NT2/D1 (cell line): ENCODE measurements at regions not wholly inside any gene's neighbourhood (a gene's known extent, or its start where the extent isn't known, plus 50 kb on each side); places are given as distances from the start of the nearest gene placed in this dataset.
"Not testable (repeated sequence)": the region's sequence is repeated elsewhere in the genome, so short reads cannot be mapped to it uniquely, and the experiment has no call there.

Experiments used
- DNase-seq: peaks from one replicate; pipeline ENCODE4 v3.0.0-alpha.2; 2011; ENCODE audit warnings: low read depth, low spot score
- H3K27me3 ChIP-seq: 2 replicates; pipeline ENCODE4 v1.6.0; 2011; ENCODE audit warnings: mild to moderate bottlenecking; ENCODE audit not compliant: insufficient read length, insufficient read depth
- H3K36me3 ChIP-seq: 2 replicates; pipeline ENCODE4 v1.6.1; 2011; ENCODE audit warnings: mild to moderate bottlenecking, low read length, mixed read lengths; ENCODE audit not compliant: insufficient read depth, insufficient read length
- H3K4me1 ChIP-seq: 2 replicates; pipeline ENCODE4 v1.5.1; 2011; ENCODE audit not compliant: insufficient read depth, insufficient read length
- H3K4me3 ChIP-seq: 2 replicates; pipeline ENCODE4 v1.5.1; 2011; ENCODE audit warnings: low read depth; ENCODE audit not compliant: insufficient read length
- H3K9ac ChIP-seq: 2 replicates; pipeline ENCODE4 v1.6.0; 2011; ENCODE audit warnings: low read depth; ENCODE audit not compliant: insufficient read length
- H3K9me3 ChIP-seq: 2 replicates; pipeline ENCODE4 v1.5.1; 2011; ENCODE audit warnings: mild to moderate bottlenecking, low read length; ENCODE audit not compliant: insufficient read depth
- SUZ12 ChIP-seq: IDR thresholded peaks from 2 replicates; pipeline ENCODE4 v1.6.1; 2011; ENCODE audit not compliant: insufficient read length, insufficient read depth; ENCODE audit errors: extremely low read depth
- YY1 ChIP-seq: IDR thresholded peaks from 2 replicates; pipeline ENCODE4 v1.6.1; 2011; ENCODE audit not compliant: insufficient read length, insufficient read depth
- ZNF274 ChIP-seq: IDR thresholded peaks from 2 replicates; pipeline ENCODE4 v1.6.1; 2011; ENCODE audit warnings: mild to moderate bottlenecking, low read depth, low read length

DNA sequence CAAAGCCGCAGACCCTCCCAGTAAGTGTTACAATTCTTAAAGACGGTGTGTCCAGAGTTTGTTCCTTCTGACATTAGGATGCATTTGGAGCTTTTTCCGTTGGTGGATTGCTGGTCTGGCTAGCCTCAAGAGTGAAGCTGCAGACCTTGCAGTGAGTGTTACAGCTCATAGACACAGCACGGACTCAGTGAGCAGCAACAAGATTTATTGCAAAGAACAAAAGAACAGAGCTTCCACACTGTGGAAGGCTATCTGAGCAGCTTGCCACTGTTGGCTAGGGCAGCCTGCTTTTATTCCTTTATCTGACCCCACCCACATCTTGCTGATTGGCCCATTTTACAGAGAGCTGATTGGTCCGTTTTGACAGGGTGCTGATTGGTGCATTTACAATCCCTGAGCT, 242.8 kb upstream of the SGCG start:
- Histone ChIP-seq H3K9ac (no peak overlapping the region), H3K36me3 (no peaks in the 10 kb centered on the region), H3K4me1 (no peaks in the 10 kb centered on the region), H3K4me3 (no peak overlapping the region), H3K9me3 (peaks cover 17% of the 10 kb centered on the region; the same call in 1 of the 2 replicates), H3K27me3 (no peaks in the 10 kb centered on the region)
- no peak for DNase-seq
- TF ChIP-seq SUZ12 (no peak), ZNF274 (no peak), YY1 (no peak)

DNA sequence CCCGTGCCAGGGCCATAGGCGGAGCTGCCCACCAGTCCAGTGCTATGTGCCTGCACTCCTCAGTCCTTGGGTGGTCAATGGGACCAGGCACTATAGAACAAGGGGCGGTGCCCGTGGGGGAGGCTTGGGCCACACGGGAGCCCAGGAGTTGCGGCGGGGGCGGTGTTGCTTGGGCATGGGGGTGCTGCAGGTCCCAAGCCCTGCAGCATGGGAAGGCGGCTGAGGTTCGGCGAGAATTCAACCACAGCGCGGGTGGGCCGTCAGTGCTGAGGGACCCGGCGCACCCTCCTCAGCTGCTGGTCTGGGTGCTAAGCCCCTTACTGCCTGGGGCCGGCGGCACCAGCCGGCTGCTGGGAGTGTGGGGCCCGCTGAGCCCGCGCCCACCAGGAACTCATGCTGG, 242.2 kb upstream of the SGCG start:
- DNase-seq = no peak
- no peaks in the 10 kb centered on the region for H3K27me3 ChIP-seq
- no peak for TF ChIP-seq YY1
- no peak for TF ChIP-seq SUZ12
- TF ChIP-seq ZNF274 = no peak
- no peaks in the 10 kb centered on the region for H3K4me1 ChIP-seq
- H3K9me3 ChIP-seq = peaks cover 17% of the 10 kb centered on the region; the same call in 1 of the 2 replicates
- H3K9ac ChIP-seq = no peak overlapping the region
- H3K4me3 ChIP-seq = no peak overlapping the region
- H3K36me3 ChIP-seq = no peaks in the 10 kb centered on the region

DNA sequence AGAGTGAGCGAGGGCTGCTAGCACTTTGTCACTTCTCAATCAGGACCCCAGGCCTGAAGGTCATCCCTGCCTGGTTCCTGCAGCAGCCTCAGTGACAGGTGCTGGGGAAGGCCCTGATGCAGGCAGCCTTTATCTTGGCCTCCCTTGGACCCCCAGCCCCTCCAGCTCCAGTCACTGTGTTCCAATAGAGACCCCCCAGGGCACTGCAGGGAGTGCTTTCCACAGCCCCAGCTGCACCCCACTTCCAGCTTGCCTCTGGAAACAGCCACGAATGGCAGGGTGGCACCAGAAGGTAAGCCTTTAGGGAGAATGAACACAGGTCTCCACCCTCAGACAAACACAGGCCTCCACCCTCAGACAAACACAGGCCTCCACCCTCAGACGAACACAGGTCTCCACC, 241.6 kb upstream of the SGCG start:
- no peaks in the 10 kb centered on the region for H3K27me3 ChIP-seq
- TF ChIP-seq SUZ12 (no peak), ZNF274 (no peak), YY1 (no peak)
- no peaks in the 10 kb centered on the region for H3K36me3 ChIP-seq
- H3K9me3 ChIP-seq = peaks cover 17% of the 10 kb centered on the region; the same call in 1 of the 2 replicates
- no peaks in the 10 kb centered on the region for H3K4me1 ChIP-seq
- no peak overlapping the region for H3K4me3 ChIP-seq
- DNase-seq = no peak
- H3K9ac ChIP-seq = no peak overlapping the region

DNA sequence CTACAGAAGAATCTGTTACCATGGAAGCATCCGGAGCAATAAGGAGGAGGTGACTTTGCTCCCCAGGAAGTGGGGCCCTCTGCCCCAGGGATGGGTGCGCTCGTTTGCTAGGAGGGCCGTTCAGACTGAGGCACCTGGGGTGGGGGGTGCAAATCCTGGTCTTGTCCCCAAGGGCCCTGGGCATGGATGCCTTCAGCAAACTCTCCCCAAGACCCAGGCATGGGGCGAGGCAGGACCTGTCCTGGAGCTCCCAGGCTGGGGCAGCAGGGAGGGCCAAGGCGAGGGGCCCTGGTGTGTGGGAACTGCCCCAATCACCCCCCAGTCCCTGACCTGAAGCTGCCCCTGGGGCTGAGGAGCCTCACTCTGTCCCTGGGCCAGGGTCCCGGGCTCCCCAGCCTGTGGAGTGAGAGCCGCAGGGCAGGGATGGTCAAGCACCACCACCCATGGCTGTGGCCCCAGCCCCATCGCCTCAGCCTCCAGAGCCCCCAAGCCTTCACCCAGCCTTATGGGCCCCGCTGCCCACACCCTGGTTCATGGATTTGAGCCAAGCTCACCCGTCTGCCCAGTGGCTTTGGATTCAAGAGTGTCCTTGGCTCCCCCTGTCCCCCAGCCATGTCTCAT, 240.6 kb upstream of the SGCG start:
- H3K27me3 ChIP-seq = no peaks in the 10 kb centered on the region
- no peaks in the 10 kb centered on the region for H3K4me1 ChIP-seq
- TF ChIP-seq YY1 (no peak), SUZ12 (no peak), ZNF274 (no peak)
- H3K9me3 ChIP-seq = peaks cover 17% of the 10 kb centered on the region; the same call in 1 of the 2 replicates
- H3K9ac ChIP-seq = no peak overlapping the region
- no peaks in the 10 kb centered on the region for H3K36me3 ChIP-seq
- no peak overlapping the region for H3K4me3 ChIP-seq
- DNase-seq = no peak

DNA sequence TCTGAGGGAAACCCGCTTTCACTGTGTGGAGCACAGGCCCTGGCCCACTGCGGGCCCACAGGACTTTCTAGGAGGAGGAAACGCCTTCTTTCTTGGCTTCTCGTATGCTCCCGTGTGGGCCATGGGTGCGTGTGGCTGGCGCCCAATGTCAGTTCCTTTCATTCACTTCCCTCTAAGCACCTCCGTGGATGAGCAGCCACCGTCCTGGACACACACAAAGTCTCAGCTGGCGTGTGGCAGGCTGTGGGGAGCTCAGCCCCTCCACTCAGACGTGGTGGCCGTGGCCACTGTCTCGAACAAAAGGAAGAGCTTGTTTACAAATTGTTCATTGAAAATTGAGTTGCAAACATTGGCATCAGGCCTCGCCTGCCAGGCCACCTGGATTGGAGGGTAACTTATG, 240.0 kb upstream of the SGCG start:
- no peak for DNase-seq
- TF ChIP-seq ZNF274 = no peak
- H3K4me1 ChIP-seq = no peaks in the 10 kb centered on the region

DNA sequence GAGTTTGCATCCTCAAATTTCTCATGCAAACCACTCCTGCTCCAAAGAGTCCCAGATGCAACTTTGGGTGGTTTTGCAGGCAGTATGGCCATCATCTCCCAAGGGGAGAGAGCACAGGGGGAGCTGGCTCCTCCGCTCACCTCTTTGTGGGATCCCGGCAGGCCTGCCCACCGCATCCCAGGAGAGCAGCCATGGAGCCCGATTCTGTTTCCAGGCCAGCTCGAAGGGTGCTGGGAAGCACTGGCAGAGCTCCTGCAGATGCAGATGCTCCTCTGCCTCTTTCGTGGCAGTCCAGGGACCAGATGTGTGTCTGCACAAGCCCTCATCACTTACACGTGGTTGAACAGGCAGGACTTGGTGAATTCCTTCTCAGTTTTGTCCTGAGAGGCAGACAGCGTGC, 239.3 kb upstream of the SGCG start:
- H3K4me1 ChIP-seq, DNase-seq, H3K4me3 ChIP-seq, H3K36me3 ChIP-seq, H3K9ac ChIP-seq, H3K27me3 ChIP-seq: not testable (repeated sequence)
- peaks cover 17% of the 10 kb centered on the region; the same call in 1 of the 2 replicates for H3K9me3 ChIP-seq

More for the DNA sequence above, 240.0 kb upstream of the SGCG start:
- Histone ChIP-seq H3K27me3 (no peaks in the 10 kb centered on the region), H3K9me3 (peaks cover 17% of the 10 kb centered on the region; the same call in 1 of the 2 replicates), H3K36me3 (no peaks in the 10 kb centered on the region), H3K4me3 (no peak overlapping the region), H3K9ac (no peak overlapping the region)

DNA sequence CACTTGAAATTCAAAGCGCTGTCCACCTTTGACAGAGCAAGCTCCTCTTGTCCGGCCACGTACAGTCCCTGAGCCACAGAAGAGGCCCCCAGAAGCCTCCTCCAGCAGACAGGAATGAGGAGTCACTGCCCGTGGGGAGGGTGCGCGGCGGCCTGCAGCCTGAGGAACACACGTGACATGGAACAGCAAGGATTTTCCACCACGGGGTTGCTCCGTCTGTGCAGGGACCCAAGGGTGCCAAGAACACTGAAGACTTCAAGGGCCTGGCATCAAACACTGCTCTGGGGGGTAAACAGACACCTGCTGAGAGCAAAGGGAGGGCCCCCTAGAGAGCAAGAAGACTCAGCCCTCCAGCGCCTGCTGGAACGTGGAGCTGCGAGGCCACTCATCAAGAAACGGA, 237.9 kb upstream of the SGCG start:
- H3K4me1 ChIP-seq, DNase-seq: not testable (repeated sequence)

DNA sequence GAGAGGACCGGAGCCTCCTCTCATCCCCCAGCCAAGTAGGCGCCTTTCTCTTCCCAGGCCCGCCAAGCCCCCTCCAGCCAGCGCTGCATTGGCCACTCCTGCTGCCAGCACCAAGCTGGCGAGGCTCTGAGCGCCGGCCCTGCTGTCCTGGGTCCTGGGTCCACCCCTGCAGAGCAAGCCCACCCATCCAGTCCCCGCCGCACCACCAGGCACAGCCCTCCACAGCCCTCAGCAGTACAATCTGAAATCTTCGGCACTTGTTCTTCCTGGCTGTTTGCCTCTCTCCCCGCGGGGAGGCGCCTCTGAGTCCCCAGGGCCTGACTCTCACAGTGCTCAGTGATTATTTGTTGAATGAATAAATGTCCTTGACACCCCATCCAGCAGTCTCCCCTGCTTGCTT, 236.4 kb upstream of the SGCG start:
- H3K9me3 ChIP-seq = peaks cover 7% of the 10 kb centered on the region; the same call in 1 of the 2 replicates
- no peak for DNase-seq
- no peak overlapping the region for H3K9ac ChIP-seq
- no peaks in the 10 kb centered on the region for H3K27me3 ChIP-seq
- no peak overlapping the region for H3K4me3 ChIP-seq
- H3K36me3 ChIP-seq = no peaks in the 10 kb centered on the region
- H3K4me1 ChIP-seq = no peaks in the 10 kb centered on the region
- TF ChIP-seq ZNF274 (no peak), YY1 (no peak), SUZ12 (no peak)

More for the DNA sequence above, 237.9 kb upstream of the SGCG start:
- H3K36me3 ChIP-seq, H3K9ac ChIP-seq, H3K4me3 ChIP-seq, H3K27me3 ChIP-seq: not testable (repeated sequence)
- peaks cover 17% of the 10 kb centered on the region; the same call in 1 of the 2 replicates for H3K9me3 ChIP-seq
